Osteocyte (in vitro differentiated cells): ENCODE measurements at regions not wholly inside any gene's neighbourhood (a gene's known extent, or its start where the extent isn't known, plus 50 kb on each side); places are given as distances from the start of the nearest gene placed in this dataset.
A peak's percentile ranks its signal among the peaks of the same experiment; 100 is the strongest.

ENCODE experiments used
- DNase-seq: peaks from one replicate; pipeline ENCODE4 v3.0.0; 2021; ENCODE audit warnings: mixed read lengths; ENCODE audit not compliant: unreplicated experiment; ENCODE audit errors: extremely low spot score
- H3K27ac Mint-ChIP-seq: one replicate; pipeline ENCODE4 v1.8.0; 2021; ENCODE audit warnings: mild to moderate bottlenecking, mixed read lengths; ENCODE audit not compliant: unreplicated experiment
- H3K27me3 Mint-ChIP-seq: one replicate; pipeline ENCODE4 v1.8.0; 2021; ENCODE audit warnings: mixed read lengths; ENCODE audit not compliant: unreplicated experiment
- H3K36me3 Mint-ChIP-seq: one replicate; pipeline ENCODE4 v1.8.0; 2021; ENCODE audit warnings: mixed read lengths; ENCODE audit not compliant: unreplicated experiment
- H3K4me1 Mint-ChIP-seq: one replicate; pipeline ENCODE4 v1.8.0; 2021; ENCODE audit warnings: mixed read lengths; ENCODE audit not compliant: unreplicated experiment
- H3K4me3 Mint-ChIP-seq: one replicate; pipeline ENCODE4 v1.8.0; 2021; ENCODE audit warnings: mild to moderate bottlenecking, moderate library complexity, mixed read lengths; ENCODE audit not compliant: unreplicated experiment
- H3K9me3 Mint-ChIP-seq: one replicate; pipeline ENCODE4 v1.8.0; 2021; ENCODE audit warnings: mixed read lengths; ENCODE audit not compliant: unreplicated experiment
- CTCF ChIP-seq: fragments of 200-600 bp; sonication (generic); IDR thresholded peaks from 2 replicates; pipeline ENCODE4 v1.5.0; 2021; ENCODE audit warnings: antibody characterized with exemption, mild to moderate bottlenecking, moderate library complexity

- no peak for DNase-seq
- Mint-ChIP-seq H3K36me3 (no peaks in the 10 kb centered on the region), H3K9me3 (peaks cover under 1% of the 10 kb centered on the region), H3K4me3 (no peak overlapping the region), H3K27ac (no peak overlapping the region), H3K4me1 (no peaks in the 10 kb centered on the region), H3K27me3 (no peaks in the 10 kb centered on the region)
- TF ChIP-seq CTCF: no peak
Observed at GRCh38 chr3:146757759-146758158, 152.6 kb upstream of the PLSCR5 start.

GRCh38 chr3:146750196-146750595 lies 145.1 kb upstream of the PLSCR5 start:
- Mint-ChIP-seq H3K36me3 (peaks cover 13% of the 10 kb centered on the region), H3K27ac (peak overlapping the region; percentile 52), H3K9me3 (peaks cover 28% of the 10 kb centered on the region), H3K4me3 (no peak overlapping the region), H3K27me3 (no peaks in the 10 kb centered on the region), H3K4me1 (peaks cover 44% of the 10 kb centered on the region)
- no peak for DNase-seq
- no peak for TF ChIP-seq CTCF

DNA sequence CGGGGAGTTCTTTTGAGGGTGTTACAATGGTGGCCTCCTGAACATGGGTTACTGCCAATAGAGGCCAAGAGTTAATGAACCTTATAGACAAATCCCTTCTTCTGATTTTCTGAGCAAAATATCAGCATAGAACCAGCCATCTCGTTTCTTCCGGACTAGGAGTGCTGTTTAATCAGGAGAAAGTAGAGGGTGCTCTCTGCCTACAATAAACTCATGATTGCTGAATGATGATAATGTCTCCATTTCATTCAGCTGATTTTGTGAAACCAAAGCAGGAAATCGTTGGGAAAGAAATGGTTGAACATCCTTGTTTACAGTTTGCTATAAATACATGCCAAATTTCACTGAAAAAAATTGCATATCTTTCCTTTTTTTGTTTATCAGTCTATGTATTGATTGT lies 142.8 kb upstream of the PLSCR5 start:
- Mint-ChIP-seq H3K36me3 (peaks cover 13% of the 10 kb centered on the region), H3K9me3 (peaks cover 28% of the 10 kb centered on the region), H3K27me3 (no peaks in the 10 kb centered on the region), H3K4me3 (no peak overlapping the region), H3K4me1 (peaks cover 44% of the 10 kb centered on the region), H3K27ac (peak overlapping the region; percentile 60)
- no peak for DNase-seq
- TF ChIP-seq CTCF: peak; percentile 71

- Mint-ChIP-seq H3K4me3 (no peak overlapping the region), H3K36me3 (peaks cover 7% of the 10 kb centered on the region), H3K9me3 (peaks cover 20% of the 10 kb centered on the region), H3K4me1 (peaks cover 44% of the 10 kb centered on the region), H3K27me3 (no peaks in the 10 kb centered on the region), H3K27ac (peak overlapping the region; percentile 41)
- no peak for TF ChIP-seq CTCF
- no peak for DNase-seq
Observed at GRCh38 chr3:146747051-146747450, 141.9 kb upstream of the PLSCR5 start.

DNA sequence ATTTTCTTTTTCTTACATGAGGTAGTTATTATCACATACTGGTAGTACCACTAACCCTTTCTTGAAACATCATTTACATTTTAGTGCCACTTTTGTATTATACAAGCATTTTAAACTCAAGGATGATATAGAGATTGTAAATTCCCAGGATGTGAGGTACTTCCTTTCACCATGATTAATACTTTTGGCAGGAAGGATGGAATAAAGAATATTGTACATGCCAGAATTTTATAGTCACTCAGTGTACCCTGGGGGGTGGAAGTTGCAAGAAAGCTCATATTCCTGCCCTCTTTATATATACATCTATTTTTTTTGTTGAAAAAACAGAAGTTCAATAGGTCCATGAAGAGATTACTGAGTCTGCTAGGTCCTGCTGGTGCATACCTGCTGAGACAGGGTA lies 141.0 kb upstream of the PLSCR5 start:
- DNase-seq: no peak
- Mint-ChIP-seq H3K4me1 (peaks cover 40% of the 10 kb centered on the region), H3K27me3 (no peaks in the 10 kb centered on the region), H3K36me3 (peaks cover 5% of the 10 kb centered on the region), H3K4me3 (no peak overlapping the region), H3K9me3 (peaks cover 13% of the 10 kb centered on the region), H3K27ac (peak overlapping the region; percentile 41)
- no peak for TF ChIP-seq CTCF
